Endothelial cell of umbilical vein (primary cell): ENCODE measurements at regions not wholly inside any gene's neighbourhood (a gene's known extent, or its start where the extent isn't known, plus 50 kb on each side); places are given as distances from the start of the nearest gene placed in this dataset.

Experiments used
- CTCF ChIP-seq, 2 donors: IDR thresholded peaks; 1 replicate in 1 of 2; 2 replicates in 1 of 2; pipeline ENCODE4 v1.5.1; 2011; ENCODE audit warnings: low read length in 2 of 2, mild to moderate bottlenecking in 2 of 2, moderate library complexity in 2 of 2, control low read depth in 1 of 2, inconsistent platforms in 1 of 2, low read depth in 1 of 2; ENCODE audit not compliant: insufficient read depth in 1 of 2; ENCODE audit errors: extremely low read depth in 1 of 2
- EZH2 ChIP-seq: IDR thresholded peaks from 2 replicates; pipeline ENCODE4 v1.6.1; 2012; ENCODE audit warnings: borderline replicate concordance, low read depth, mild to moderate bottlenecking, moderate library complexity, low read length, inconsistent platforms; ENCODE audit not compliant: severe bottlenecking
- FOS ChIP-seq: IDR thresholded peaks from 2 replicates; pipeline ENCODE4 v1.6.1; 2011; ENCODE audit warnings: mild to moderate bottlenecking, low read length, moderate library complexity, borderline replicate concordance; ENCODE audit not compliant: insufficient read depth
- POLR2AphosphoS5 ChIP-seq: IDR thresholded peaks from 2 replicates; pipeline ENCODE4 v1.6.1; 2012; ENCODE audit warnings: low read depth, mild to moderate bottlenecking, control low read depth, low read length, moderate library complexity; ENCODE audit not compliant: insufficient read depth
- TF ChIP-seq, protein P1 (sequence below): IDR thresholded peaks from 2 replicates; pipeline ENCODE4 v1.6.1; 2011; ENCODE audit not compliant: insufficient read depth, insufficient read length

GRCh38 chr2:219769090-219769910 is 141.9 kb downstream of the SLC4A3 start:
- TF ChIP-seq CTCF (IDR thresholded peaks at IDR 0.05; ENCODE audit: extremely low read depth in 1 of 2, insufficient read depth in 1 of 2, low read depth in 1 of 2, low read length in 2 of 2) (no peak), EZH2 (no peak), POLR2AphosphoS5 (no peak), FOS (no peak)
- TF ChIP-seq, protein P1, sequence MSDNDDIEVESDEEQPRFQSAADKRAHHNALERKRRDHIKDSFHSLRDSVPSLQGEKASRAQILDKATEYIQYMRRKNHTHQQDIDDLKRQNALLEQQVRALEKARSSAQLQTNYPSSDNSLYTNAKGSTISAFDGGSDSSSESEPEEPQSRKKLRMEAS: no peak
